K562 (cell line): ENCODE measurements at regions not wholly inside any gene's neighbourhood (a gene's known extent, or its start where the extent isn't known, plus 50 kb on each side); places are given as distances from the start of the nearest gene placed in this dataset.

Experiments used
- RREB1 ChIP-seq: fragments of 250-450 bp; sonication (Bioruptor Pico); IDR thresholded peaks from 2 replicates; pipeline ENCODE4 v1.4.0; 2020
- ZNF165 ChIP-seq: fragments of 250-450 bp; sonication (Bioruptor Pico); IDR thresholded peaks from 2 replicates; pipeline ENCODE4 v1.4.0; 2020; ENCODE audit warnings: borderline replicate concordance
- TF ChIP-seq, protein P1 (sequence below), 2 experiments: fragments of 450-650 bp; formaldehyde crosslinking in 1 of 2; IDR thresholded peaks; 2 replicates each; pipeline versions ENCODE4 v1.4.0 to v1.6.1; 2014 to 2020; ENCODE audit warnings: mild to moderate bottlenecking in 2 of 2, borderline replicate concordance in 1 of 2, low read depth in 1 of 2

DNA sequence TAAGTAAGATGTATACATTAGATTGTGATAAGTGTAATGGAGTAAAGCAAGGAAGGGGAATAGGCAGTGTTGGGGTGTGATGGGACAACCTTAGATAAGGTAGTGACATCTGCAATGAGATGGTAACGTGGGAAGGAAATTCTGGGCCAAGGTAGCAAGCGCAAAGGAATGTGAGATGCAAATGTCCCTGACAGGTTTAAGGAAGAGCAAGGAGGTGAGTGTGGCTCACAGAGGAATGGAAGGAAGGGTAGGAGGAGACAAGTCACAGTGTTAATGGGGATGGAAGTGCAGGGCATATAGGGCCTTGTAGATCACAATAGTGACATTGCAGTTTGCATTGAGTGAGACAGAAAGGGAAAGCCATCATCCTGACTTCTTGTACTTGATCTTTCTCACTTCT is 170.9 kb upstream of the FAM98A start (continued):
- TF ChIP-seq, protein P1, sequence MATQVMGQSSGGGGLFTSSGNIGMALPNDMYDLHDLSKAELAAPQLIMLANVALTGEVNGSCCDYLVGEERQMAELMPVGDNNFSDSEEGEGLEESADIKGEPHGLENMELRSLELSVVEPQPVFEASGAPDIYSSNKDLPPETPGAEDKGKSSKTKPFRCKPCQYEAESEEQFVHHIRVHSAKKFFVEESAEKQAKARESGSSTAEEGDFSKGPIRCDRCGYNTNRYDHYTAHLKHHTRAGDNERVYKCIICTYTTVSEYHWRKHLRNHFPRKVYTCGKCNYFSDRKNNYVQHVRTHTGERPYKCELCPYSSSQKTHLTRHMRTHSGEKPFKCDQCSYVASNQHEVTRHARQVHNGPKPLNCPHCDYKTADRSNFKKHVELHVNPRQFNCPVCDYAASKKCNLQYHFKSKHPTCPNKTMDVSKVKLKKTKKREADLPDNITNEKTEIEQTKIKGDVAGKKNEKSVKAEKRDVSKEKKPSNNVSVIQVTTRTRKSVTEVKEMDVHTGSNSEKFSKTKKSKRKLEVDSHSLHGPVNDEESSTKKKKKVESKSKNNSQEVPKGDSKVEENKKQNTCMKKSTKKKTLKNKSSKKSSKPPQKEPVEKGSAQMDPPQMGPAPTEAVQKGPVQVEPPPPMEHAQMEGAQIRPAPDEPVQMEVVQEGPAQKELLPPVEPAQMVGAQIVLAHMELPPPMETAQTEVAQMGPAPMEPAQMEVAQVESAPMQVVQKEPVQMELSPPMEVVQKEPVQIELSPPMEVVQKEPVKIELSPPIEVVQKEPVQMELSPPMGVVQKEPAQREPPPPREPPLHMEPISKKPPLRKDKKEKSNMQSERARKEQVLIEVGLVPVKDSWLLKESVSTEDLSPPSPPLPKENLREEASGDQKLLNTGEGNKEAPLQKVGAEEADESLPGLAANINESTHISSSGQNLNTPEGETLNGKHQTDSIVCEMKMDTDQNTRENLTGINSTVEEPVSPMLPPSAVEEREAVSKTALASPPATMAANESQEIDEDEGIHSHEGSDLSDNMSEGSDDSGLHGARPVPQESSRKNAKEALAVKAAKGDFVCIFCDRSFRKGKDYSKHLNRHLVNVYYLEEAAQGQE (IDR thresholded peaks at IDR 0.05; ENCODE audit: borderline replicate concordance), result no peak
- TF ChIP-seq, protein P1 (CRISPR knock-in tag; IDR thresholded peaks at IDR 0.05; ENCODE audit: low read depth), result no peak
- TF ChIP-seq RREB1 (no peak), ZNF165 (CRISPR knock-in tag) (no peak)
